ENCODE measurements at regions not wholly inside any gene's neighbourhood (a gene's known extent, or its start where the extent isn't known, plus 50 kb on each side); places are given as distances from the start of the nearest gene placed in this dataset.
A peak's percentile ranks its signal among the peaks of the same experiment; 100 is the strongest.

DNA sequence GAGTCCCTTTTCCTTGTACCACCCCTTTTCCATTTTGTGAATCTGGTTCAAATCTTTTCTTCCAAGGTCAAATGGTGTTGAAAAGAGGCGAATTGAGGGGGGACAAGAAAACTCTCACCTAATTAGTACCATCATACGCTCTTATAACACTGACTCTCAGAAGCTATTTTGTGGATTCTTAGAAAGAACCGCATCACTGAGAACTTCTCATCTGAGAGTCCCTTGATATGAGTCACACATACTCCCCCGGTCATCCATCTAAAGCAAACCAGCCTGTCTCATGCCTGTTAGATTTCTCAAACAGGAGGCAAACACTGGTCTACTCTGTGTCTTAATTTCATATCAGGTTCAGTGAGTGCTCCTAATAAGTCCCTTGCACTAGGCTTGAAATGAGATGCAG lies 76.5 kb upstream of the SPRED1 start:
- DNase-seq, result no peak

DNA sequence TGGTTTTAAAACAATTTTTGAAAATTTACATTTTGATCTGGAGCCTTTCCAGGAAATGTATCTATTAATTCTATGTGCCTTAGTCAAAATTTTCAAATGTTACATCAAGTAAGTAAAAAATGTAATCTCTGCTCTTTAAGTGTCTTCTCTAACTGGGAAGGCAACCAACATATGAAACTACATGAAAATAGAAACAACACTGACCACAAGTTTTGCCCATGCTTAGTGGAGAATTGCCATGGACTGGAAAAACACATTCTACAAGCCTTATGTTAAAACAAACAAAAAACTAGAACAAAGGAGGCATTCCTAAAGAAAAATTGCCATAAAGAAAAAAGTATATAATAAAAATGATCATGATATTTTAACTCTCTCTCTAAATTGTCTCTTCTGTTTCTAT lies 75.9 kb upstream of the SPRED1 start:
- no peak for DNase-seq

DNA sequence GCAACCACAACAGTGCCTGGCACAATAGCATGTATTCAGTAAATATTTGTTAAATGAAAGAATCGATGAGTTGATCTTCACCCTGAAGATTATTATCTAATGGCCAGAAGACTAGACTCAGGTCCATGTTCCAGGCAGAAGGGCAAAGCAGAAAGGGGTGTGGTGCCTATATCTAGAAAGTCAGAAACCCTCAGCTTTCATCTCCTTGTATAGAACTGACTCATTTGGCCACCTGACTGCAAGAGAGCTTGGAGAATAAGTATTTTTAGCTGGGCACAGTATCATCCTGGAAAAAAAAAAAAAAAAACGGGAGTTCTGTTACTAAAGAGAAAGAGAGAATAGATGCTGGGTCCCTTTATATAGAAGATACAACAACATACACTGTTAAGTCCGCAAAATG lies 69.7 kb upstream of the SPRED1 start:
- DNase-seq, result no peak

DNA sequence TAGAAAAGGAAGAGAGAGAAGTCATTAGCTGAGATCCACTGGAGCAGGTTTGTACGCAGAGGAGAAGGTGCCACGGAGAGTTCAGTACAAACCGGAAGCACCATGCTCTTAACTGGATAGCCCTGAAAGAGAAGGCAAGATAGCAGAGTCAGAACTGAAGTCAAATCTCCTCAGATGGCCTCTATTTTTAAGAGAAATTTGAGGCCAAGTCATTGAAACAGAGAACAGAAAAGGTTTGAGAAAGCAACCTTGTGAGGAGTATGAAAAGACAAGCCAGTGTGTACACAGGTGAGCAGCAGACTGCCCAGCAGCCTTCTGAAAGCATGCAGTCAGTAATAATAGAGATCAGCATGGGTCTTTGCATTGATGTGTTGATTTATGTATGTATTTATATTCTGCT lies 66.1 kb upstream of the SPRED1 start:
- no peak for DNase-seq

DNA sequence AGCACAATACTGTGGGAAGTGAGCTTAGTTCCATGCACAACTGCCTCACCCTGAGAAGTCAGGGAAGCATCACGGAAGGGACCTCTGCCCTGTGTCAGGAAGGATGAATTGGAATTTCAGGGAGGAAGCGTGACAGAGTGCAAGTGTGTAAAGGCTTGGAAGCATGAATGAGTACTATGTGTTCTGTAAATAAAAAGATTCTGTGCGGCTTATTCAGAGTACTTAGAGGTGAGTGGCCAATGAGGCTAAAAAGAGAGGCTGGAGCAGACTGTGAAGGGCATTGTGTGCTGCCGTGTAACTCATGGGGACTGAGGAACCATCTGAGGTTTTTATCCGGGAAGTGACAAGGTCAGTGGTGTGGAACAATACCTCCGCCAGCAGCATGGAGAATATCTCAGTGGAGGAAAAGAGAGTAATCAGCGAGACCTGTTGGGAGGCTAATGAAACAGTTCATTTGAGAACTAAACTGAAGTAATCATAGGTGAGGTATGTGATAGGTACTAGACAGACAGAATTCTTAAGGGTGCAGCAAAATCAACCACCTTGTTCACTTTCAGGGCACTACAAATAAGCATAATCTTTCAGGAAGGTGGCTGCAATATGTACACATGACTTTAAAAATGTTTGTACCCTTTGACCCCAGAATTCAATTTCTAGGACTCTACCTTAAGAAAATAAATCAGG lies 64.9 kb upstream of the SPRED1 start:
- no peak for DNase-seq

DNA sequence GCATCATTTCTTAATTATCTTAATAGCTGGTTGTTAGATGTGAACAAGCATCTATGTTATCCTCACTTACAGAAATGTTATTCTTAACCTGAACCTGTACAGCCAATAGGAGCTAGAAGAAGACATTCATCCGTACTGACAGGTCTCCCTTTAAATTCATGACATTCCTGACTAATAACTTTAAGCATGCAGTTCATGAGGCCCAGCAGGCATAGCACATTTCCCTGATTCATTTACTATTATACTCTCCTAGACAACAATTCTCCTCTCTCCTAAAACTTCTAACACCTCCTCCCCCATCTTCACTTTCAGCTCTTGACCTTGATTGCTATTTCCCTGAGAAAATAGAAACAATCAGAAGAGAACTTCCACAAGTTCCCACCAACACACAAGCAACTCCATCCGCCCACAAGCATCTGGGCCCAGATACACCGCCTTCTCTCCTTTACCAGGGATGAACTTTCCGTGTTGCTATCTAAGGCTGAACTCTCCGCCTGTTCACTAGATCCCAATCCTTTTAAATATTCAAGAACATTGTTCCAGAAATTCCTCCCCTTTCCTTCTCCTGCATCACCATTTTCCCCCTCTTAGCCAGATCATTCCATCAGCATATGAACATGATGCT lies 62.9 kb upstream of the SPRED1 start:
- no peak for DNase-seq

DNA sequence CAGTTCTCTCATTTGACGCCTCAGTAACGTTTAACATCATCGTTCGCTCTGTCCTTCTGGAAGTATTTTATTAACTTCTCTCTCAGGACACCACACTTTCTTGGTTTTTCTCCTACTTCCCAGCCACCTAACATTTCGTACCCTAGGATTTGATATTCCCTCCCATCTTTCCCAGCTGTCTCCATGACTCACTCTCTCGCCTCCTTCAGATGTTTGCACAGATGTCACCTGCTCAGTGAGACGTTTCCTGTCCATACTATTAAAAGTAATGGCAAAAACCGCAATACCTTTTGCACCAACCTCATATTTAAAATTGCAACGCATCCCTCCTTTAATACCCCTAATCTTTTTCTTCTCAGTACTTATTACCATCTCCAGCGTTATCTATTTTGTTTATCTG lies 62.1 kb upstream of the SPRED1 start:
- no peak for DNase-seq

DNA sequence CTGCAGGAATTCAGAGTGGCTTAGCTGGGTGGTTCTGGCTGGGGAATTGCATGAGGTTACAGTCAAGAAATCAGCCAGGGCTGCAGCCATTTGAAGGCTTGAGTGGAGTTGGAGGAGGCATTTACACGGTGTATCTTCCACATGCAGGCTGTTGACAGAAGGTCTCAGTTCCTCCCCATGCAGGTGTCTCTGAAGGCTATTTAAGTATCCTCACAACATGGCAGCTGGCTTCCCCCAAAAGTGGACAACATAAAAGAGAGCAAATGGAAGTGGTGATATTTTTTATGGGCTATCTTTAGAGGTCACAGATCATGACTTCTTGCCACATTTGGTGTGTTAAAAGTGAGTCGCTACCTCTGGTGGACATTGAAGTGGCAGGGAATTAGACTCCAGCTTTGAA lies 60.1 kb upstream of the SPRED1 start:
- DNase-seq, result no peak

DNA sequence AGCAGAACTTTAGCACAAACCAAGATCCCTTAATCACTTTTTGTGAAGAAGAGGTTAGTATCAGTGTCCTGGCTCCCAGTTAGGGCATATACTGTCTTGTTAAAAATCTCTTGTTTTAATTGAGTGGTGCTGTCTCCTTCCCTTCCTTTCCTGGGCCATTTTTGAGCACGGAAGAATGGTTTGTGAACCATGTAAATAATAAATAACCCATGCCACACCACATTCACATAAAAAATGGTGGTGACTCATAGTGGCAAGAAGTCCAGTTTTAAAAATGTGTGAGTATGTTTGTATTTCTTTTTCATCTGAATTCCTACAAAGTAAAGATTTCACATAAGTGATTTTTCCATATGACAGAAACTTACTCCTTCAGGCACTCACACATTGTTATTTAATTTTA lies 59.1 kb upstream of the SPRED1 start:
- no peak for DNase-seq

DNA sequence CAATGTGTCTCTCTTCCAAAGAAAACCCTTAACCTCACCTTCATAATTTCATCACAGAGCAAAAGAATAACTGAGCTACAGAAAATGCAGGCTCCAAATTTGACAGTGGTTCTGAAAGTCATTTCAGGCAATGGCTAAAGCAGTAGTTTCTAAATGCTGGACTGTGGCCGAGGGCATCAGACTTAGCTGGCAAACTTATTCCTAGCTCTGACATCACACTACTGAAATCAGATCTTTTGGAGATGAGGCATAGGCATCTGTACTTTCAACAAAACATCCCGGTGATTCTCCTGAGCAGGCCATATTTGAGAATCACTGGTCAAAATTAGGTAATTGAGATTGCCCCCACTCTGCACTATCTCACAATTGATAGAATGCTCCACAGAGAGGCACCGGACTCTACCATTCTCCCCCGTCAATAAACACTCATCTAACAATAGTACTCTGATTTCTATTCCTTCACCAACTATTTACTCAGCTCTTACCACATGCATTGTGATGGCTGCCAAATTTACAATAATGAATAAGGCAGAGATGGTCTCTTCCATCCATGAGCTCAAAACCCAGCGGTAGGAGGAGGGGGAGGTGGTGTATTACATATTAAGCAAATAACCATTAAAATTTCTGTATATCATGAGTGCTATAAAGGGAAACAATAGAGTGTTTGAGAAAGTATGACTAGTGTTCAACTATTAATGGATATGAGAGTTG lies 57.3 kb upstream of the SPRED1 start:
- no peak for DNase-seq

DNA sequence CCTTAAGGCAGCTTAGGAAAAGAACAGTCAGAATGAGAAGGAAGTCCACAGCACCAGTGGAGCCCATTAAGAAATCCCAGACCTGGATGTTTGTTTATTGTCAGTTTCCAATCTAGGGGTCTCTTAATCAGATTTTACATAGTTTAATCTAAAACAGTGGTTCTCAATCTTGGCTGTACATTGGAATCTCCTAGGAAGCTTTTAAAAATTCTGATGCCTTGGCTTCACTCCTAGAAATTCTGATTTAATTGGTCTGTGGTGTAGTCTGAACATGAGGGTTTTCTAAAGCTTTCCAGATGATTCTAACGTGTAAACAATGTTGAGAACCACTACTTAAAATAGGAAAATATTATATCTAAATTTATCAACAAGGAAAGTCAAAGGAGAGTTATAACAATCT lies 56.6 kb upstream of the SPRED1 start:
- DNase-seq, result peak; percentile 63

DNA sequence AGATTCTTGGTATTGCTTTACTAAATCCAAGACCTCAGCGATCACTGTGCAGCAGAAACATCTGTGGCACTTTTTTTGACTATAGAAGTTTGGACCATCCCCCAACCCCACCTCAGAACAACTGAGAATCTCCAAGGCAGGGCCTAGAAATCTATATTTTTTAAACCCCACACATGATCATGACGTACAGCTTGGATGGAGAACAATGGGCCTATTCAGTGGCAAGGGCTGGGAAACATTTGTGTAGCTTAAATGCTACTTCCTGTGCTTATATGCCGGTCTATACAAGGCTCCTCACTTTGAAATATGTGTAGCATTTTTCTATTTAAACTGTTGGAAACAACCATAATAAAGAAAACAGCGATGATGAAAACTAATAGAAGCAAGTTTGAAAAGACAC lies 55.1 kb upstream of the SPRED1 start:
- DNase-seq, result peak; percentile 65

DNA sequence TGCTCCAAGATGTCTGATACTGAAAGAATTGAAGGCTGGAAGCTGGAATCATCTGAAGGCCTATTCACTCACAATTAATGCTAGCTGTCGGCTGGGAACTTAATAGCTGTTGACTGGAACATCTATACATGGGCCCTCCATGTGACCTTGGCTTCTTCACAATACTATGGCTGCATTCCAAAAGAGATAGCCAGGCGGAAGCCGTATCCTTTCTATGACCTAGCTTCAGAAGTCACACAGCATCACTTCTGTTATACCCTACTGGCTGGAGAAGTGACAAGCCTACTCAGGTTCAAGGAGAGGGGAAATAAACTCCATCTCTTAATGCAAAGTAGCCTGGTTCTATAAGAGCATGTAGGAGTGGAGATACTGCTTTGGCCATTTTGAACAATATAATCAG lies 50.9 kb upstream of the SPRED1 start:
- DNase-seq, result no peak

DNA sequence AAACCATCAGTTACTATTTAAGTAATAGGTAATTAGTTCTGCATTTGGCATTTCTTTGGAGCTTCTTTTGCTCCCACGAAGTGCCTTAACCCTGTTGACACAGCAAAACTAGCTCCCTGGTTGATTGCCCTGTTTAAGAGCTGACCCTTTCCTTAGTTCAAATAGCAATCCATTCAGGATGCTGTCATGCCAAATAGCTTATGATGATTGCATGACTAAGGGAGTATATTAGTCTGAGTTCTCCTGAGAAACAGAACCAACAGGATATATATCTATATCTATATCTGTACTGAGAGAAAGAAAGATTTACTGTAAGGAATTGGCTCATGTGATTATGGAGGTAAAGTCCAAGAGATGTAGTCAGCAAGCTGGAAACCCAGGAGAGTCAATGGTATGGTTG lies 50.3 kb upstream of the SPRED1 start:
- DNase-seq, result no peak
